Umbilical cord (tissue), 1 donor: ENCODE measurements at regions not wholly inside any gene's neighbourhood (a gene's known extent, or its start where the extent isn't known, plus 50 kb on each side); places are given as distances from the start of the nearest gene placed in this dataset.

Source experiments
- DNase-seq: peaks from one replicate; pipeline ENCODE4 v3.0.0-alpha.2; 2015; ENCODE audit warnings: low spot score

- no peak for DNase-seq
These were observed 85.7 kb upstream of the SGCD start for GRCh38 chr5:156241266-156241665.

GRCh38 chr5:156245895-156246294 lies 81.1 kb upstream of the SGCD start:
- DNase-seq: no peak

DNA sequence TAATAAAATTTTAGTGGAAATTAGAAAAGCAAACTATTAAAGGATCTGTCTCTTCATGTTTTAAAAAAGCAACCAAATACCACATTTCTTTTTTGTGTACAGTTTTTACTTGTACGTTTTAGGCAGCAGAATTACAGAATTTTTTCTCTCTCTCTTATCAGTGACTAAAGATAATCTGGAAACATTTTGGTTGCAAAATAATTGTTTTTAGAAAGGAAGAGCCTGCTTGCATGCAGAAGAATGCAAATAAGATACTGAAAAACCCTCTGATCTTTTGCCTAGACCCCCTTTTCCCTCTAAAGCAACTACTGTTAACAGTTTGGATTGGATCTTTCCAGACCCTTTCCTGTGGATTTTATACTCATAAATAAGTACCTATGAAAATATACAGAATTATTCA lies 75.9 kb upstream of the SGCD start:
- DNase-seq: peak; percentile 61

GRCh38 chr5:156253130-156253529 lies 73.8 kb upstream of the SGCD start:
- DNase-seq: no peak

DNA sequence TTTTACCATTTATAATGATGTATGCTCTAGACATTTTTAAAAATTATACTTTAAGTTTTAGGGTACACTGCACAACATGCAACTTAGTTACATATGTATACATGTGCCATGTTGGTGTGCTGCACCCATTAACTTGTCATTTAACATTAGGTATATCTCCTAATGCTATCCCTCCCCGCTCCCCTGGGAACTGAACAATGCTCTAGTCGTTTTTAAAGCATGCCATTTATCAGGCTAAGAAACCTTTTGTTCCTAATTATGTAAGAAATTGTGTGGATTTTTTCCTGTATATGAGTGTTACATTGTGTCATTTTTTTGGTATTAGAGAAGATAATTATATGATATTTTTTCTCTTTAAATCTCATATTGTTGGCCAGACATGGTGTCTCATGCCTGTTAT lies 72.8 kb upstream of the SGCD start:
- no peak for DNase-seq

GRCh38 chr5:156256642-156257041 lies 70.3 kb upstream of the SGCD start:
- no peak for DNase-seq

- DNase-seq: no peak
These were observed 68.0 kb upstream of the SGCD start for GRCh38 chr5:156258934-156259333.

GRCh38 chr5:156259618-156260017 lies 67.3 kb upstream of the SGCD start:
- no peak for DNase-seq

DNA sequence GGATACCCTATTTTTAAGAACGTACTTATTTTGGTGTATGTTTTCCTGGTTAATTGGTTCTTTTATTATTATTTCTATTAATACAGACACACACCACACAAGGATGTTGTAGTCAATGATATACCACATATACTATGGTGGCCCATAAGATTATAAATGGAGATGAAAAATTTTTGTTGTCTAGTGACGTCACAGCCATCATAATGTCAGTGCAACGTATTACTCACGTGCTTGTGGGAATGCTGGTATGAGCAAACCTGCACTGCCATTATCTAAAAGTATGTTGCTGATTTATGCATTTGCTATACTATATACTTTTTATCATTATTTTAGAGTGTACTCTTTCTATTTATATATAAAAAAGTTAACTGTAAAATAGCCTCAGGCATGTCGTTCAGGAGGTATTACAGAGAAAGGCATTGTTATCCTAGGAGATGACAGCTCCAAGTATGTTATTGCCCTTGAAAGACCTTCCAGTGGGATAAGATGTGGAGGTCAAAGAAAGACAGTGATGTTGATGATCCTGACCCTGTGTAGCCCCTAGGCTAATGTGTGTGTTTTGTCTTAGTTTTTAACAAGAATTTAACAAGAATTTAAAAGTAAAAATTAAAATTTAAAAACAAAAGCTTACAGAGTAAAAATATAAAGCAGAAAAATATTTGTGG lies 65.6 kb upstream of the SGCD start:
- DNase-seq: no peak

GRCh38 chr5:156271569-156271968 lies 55.4 kb upstream of the SGCD start:
- DNase-seq: no peak

DNA sequence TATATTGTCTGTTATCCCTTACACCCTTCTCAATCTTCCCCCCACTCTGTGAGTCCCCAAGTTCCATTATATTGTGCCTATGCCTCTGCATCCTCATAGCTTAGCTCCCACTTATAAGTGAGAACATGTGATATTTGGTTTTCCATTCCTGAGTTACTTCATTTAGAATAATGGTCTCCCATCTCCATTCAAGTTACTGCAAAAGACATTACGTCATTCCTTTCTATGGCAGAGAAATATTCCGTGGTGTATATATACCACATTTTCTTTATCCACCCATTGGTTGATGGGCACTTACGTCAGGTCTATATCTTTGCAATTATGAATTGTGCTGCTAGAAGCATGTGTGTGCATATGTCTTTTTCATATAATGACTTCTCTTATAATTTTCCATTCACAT lies 54.8 kb upstream of the SGCD start:
- no peak for DNase-seq

- no peak for DNase-seq
These were observed 53.6 kb upstream of the SGCD start for GRCh38 chr5:156273325-156273724.

DNA sequence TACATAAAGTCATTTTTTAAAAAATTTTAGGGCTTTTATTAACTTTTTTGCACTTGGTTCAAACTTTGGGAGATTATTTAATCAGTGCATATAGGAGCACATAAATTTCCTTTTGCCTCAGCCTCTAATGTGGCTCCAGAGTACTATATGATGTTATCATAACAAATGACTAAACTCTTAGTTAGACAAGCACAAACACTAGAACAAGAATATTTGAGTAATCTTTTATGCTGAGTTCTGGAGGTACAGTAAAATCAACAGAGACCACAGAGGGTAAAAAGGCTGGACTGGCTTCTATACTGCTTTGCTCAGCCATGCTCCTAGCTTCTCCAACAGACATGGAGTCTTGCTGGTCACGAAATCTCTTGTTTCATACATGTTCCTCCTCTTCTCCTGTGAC lies 52.5 kb upstream of the SGCD start:
- DNase-seq: no peak
